ENCODE measurements at regions not wholly inside any gene's neighbourhood (a gene's known extent, or its start where the extent isn't known, plus 50 kb on each side); places are given as distances from the start of the nearest gene placed in this dataset.

DNA sequence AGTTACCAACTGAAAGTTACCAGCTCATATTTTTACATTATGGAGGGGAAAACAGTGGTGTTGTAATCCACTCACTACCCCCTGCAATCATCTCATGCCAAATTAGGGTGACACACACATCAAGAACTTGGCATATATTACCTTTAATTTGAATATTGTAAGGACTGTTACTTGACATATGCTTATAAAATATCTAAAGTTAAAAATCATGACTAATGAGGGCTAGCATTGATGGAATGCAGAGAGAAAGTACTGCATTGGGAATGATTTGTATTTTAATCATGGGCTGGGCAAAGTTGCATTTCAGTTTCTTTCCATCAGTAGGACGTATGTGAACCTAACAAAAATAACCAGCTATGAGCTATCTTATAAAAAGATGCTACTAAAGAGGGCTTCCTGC lies 517.5 kb upstream of the GRIA3 start:
- H3K27ac ChIP-seq (ENCODE audit: extremely low read depth, low read depth, low read length), result no peak overlapping the region
- no peaks in the 10 kb centered on the region for H3K9me3 ChIP-seq (ENCODE audit: control insufficient read depth, insufficient read depth, low read depth, low read length)
- no peak overlapping the region for H3K4me3 ChIP-seq (ENCODE audit: low read depth, low read length)
- no peaks in the 10 kb centered on the region for H3K4me1 ChIP-seq (ENCODE audit: control insufficient read depth, insufficient read depth, low read length)
- ChIA-PET POLR2A (no interaction called here), CTCF (no interaction called here)
- TF ChIP-seq, protein P1, sequence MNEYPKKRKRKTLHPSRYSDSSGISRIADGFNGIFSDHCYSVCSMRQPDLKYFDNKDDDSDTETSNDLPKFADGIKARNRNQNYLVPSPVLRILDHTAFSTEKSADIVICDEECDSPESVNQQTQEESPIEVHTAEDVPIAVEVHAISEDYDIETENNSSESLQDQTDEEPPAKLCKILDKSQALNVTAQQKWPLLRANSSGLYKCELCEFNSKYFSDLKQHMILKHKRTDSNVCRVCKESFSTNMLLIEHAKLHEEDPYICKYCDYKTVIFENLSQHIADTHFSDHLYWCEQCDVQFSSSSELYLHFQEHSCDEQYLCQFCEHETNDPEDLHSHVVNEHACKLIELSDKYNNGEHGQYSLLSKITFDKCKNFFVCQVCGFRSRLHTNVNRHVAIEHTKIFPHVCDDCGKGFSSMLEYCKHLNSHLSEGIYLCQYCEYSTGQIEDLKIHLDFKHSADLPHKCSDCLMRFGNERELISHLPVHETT (tag by site-specific recombination; IDR thresholded peaks at IDR 0.05), result no peak
- TF ChIP-seq, protein P2, sequence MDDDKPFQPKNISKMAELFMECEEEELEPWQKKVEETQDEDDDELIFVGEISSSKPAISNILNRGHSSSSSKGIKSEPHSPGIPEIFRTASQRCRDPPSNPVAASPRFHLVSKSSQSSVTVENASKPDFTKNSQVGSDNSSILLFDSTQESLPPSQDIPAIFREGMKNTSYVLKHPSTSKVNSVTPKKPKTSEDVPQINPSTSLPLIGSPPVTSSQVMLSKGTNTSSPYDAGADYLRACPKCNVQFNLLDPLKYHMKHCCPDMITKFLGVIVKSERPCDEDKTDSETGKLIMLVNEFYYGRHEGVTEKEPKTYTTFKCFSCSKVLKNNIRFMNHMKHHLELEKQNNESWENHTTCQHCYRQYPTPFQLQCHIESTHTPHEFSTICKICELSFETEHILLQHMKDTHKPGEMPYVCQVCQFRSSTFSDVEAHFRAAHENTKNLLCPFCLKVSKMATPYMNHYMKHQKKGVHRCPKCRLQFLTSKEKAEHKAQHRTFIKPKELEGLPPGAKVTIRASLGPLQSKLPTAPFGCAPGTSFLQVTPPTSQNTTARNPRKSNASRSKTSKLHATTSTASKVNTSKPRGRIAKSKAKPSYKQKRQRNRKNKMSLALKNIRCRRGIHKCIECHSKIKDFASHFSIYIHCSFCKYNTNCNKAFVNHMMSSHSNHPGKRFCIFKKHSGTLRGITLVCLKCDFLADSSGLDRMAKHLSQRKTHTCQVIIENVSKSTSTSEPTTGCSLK (tag by site-specific recombination; IDR thresholded peaks at IDR 0.05), result no peak
- TF ChIP-seq ZNF776 (tag by site-specific recombination; IDR thresholded peaks at IDR 0.05; ENCODE audit: borderline replicate concordance), result no peak
- TF ChIP-seq PRDM1 (tag by site-specific recombination; IDR thresholded peaks at IDR 0.05), result no peak
- no peak for TF ChIP-seq ZXDB (tag by site-specific recombination; IDR thresholded peaks at IDR 0.05)
- TF ChIP-seq KLF1 (tag by site-specific recombination; IDR thresholded peaks at IDR 0.05), result no peak
- no peak for TF ChIP-seq ZNF221 (tag by site-specific recombination; IDR thresholded peaks at IDR 0.05; ENCODE audit: borderline replicate concordance)
- TF ChIP-seq, protein P3, sequence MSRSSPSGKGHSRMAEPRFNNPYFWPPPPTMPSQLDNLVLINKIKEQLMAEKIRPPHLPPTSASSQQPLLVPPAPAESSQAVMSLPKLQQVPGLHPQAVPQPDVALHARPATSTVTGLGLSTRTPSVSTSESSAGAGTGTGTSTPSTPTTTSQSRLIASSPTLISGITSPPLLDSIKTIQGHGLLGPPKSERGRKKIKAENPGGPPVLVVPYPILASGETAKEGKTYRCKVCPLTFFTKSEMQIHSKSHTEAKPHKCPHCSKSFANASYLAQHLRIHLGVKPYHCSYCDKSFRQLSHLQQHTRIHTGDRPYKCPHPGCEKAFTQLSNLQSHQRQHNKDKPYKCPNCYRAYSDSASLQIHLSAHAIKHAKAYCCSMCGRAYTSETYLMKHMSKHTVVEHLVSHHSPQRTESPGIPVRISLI (tag by site-specific recombination; IDR thresholded peaks at IDR 0.05), result no peak
- no peak for TF ChIP-seq TCF7L2 (IDR thresholded peaks at IDR 0.05; ENCODE audit: borderline replicate concordance, low read depth, low read length)
- no peak for TF ChIP-seq ZNF510 (tag by site-specific recombination; IDR thresholded peaks at IDR 0.05; ENCODE audit: insufficient replicate concordance)
- TF ChIP-seq, protein P4, sequence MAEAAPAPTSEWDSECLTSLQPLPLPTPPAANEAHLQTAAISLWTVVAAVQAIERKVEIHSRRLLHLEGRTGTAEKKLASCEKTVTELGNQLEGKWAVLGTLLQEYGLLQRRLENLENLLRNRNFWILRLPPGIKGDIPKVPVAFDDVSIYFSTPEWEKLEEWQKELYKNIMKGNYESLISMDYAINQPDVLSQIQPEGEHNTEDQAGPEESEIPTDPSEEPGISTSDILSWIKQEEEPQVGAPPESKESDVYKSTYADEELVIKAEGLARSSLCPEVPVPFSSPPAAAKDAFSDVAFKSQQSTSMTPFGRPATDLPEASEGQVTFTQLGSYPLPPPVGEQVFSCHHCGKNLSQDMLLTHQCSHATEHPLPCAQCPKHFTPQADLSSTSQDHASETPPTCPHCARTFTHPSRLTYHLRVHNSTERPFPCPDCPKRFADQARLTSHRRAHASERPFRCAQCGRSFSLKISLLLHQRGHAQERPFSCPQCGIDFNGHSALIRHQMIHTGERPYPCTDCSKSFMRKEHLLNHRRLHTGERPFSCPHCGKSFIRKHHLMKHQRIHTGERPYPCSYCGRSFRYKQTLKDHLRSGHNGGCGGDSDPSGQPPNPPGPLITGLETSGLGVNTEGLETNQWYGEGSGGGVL (tag by site-specific recombination; IDR thresholded peaks at IDR 0.05), result no peak
- no peak for TF ChIP-seq SALL2 (tag by site-specific recombination; IDR thresholded peaks at IDR 0.05; ENCODE audit: borderline replicate concordance)
- TF ChIP-seq, protein P5, sequence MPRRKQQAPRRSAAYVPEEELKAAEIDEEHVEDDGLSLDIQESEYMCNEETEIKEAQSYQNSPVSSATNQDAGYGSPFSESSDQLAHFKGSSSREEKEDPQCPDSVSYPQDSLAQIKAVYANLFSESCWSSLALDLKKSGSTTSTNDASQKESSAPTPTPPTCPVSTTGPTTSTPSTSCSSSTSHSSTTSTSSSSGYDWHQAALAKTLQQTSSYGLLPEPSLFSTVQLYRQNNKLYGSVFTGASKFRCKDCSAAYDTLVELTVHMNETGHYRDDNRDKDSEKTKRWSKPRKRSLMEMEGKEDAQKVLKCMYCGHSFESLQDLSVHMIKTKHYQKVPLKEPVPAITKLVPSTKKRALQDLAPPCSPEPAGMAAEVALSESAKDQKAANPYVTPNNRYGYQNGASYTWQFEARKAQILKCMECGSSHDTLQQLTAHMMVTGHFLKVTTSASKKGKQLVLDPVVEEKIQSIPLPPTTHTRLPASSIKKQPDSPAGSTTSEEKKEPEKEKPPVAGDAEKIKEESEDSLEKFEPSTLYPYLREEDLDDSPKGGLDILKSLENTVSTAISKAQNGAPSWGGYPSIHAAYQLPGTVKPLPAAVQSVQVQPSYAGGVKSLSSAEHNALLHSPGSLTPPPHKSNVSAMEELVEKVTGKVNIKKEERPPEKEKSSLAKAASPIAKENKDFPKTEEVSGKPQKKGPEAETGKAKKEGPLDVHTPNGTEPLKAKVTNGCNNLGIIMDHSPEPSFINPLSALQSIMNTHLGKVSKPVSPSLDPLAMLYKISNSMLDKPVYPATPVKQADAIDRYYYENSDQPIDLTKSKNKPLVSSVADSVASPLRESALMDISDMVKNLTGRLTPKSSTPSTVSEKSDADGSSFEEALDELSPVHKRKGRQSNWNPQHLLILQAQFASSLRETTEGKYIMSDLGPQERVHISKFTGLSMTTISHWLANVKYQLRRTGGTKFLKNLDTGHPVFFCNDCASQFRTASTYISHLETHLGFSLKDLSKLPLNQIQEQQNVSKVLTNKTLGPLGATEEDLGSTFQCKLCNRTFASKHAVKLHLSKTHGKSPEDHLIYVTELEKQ (tag by site-specific recombination; IDR thresholded peaks at IDR 0.05; ENCODE audit: borderline replicate concordance), result no peak
- TF ChIP-seq, protein P6, sequence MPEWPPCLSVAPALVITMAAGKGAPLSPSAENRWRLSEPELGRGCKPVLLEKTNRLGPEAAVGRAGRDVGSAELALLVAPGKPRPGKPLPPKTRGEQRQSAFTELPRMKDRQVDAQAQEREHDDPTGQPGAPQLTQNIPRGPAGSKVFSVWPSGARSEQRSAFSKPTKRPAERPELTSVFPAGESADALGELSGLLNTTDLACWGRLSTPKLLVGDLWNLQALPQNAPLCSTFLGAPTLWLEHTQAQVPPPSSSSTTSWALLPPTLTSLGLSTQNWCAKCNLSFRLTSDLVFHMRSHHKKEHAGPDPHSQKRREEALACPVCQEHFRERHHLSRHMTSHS (tag by site-specific recombination; IDR thresholded peaks at IDR 0.05), result no peak
- no peak for TF ChIP-seq ZNF843 (tag by site-specific recombination; IDR thresholded peaks at IDR 0.05)
- no peaks in the 10 kb centered on the region for H3K36me3 ChIP-seq (ENCODE audit: control insufficient read depth in 2 of 2, insufficient read depth in 1 of 2, low read length in 2 of 2)
